Stimulated activated naive CD8-positive, alpha-beta T cell treated with anti-CD3 and anti-CD28 coated beads, Interleukin-15, Interleukin-2, amounts not matched to agents 100 U/mL and 50 U/mL, for 24 hours (primary cell): ENCODE measurements at regions not wholly inside any gene's neighbourhood (a gene's known extent, or its start where the extent isn't known, plus 50 kb on each side); places are given as distances from the start of the nearest gene placed in this dataset.

Experiments used
- ATAC-seq: fragments of 150-1000 bp; cut with Tn5 transposase; one replicate; pipeline ENCODE4 v1.10.0; 2021
- DNase-seq: peaks from one replicate; pipeline ENCODE4 v3.0.0; 2021

- DNase-seq (no peak), ATAC-seq (no peak)
These were observed 111.9 kb upstream of the CALN1 start for GRCh38 chr7:72524037-72524436.

DNA sequence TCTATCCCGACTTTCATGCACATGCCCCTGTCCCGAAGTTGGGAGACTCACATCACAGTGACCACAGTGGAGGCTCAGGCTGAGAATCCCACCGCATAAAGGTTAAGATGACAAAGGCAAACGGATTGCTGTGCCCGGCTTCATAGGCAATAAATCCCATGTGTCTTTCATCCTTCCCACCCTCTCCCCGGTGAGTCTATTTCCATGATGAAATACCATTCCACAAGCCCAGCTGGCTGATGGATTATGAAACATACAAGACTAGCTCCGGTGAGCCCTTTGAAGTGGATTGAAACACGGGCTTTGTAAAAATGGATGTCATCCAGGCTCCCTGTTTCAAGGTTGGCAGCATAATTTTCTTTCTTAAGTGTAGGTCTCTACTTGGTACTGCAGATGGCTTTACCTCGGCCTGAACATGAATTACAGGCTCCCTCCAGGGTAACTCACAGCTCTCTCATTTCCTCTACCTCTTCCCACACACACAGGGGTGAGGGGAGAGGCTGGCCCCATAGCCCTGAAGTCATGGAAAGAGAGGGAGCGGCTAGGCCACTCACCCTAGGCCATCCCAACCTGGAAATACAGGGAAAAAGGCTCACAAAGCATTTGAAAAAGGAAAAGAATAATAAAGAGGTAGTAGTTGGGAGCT is 92.0 kb upstream of the CALN1 start:
- DNase-seq (no peak), ATAC-seq (no peak)

GRCh38 chr7:72503644-72504043 is 91.5 kb upstream of the CALN1 start:
- DNase-seq (no peak), ATAC-seq (no peak)

- no peak for ATAC-seq
These were observed 82.7 kb upstream of the CALN1 start for GRCh38 chr7:72494807-72495206.

GRCh38 chr7:72493850-72494661 is 81.9 kb upstream of the CALN1 start:
- ATAC-seq (no peak), DNase-seq (peak; percentile 69)

More at GRCh38 chr7:72494807-72495206, 82.7 kb upstream of the CALN1 start:
- no peak for DNase-seq

DNA sequence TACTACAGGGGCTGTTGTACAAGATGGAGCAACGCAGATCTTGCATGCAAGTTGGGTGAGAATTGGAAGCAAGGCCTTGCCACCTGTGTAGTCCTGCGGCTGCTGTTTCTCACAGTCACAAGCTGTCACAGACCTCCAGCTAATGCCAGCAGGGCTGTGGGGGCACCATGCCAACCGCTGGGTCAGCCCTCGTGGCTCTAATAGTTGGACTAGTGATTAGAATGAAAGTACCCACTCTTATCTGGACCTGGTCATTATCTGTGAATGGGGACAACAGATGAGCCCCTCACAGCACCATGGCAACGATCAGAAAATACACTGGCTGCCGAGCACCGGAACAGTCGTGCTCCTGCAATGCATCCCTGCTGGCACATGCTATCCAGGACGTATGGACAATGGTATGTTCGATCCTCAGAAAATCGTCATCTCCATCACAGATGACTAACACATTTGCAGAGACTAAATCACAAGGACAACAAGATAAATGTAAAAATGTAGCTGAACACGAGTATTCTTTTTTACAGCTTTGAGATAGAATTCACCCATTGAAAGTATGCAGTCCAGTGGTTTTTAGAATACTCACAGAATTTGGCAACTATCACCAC is 80.4 kb upstream of the CALN1 start:
- DNase-seq: no peak
- ATAC-seq: no peak

- DNase-seq: no peak
- ATAC-seq: no peak
These were observed 78.2 kb upstream of the CALN1 start for GRCh38 chr7:72490301-72490700.

GRCh38 chr7:72481934-72482333 is 69.8 kb upstream of the CALN1 start:
- ATAC-seq (no peak), DNase-seq (no peak)

GRCh38 chr7:72476608-72477305 is 64.6 kb upstream of the CALN1 start:
- DNase-seq (no peak), ATAC-seq (no peak)

DNA sequence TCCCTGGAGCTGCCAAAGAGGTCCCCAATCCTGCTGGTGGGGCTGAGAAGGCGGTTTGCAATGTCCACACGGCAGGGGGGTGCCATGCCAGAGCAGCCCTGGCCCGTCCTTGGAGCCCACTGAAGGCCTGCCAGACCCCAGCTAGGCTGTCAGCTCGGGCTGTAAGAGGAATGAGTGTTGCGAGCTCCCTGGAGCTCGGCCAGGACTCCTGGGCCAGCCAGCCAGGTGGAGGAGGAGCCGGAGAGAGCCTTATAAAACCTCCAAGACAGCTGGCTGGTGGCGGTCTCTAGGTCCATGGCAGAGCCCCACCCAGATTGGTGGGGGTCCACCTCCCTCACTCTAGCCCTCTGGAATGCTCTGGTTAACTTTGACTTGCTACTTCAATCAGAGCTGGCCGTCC is 55.1 kb upstream of the CALN1 start:
- ATAC-seq: no peak
- DNase-seq: no peak

GRCh38 chr7:72466797-72467196 is 54.7 kb upstream of the CALN1 start:
- no peak for ATAC-seq
- no peak for DNase-seq

DNA sequence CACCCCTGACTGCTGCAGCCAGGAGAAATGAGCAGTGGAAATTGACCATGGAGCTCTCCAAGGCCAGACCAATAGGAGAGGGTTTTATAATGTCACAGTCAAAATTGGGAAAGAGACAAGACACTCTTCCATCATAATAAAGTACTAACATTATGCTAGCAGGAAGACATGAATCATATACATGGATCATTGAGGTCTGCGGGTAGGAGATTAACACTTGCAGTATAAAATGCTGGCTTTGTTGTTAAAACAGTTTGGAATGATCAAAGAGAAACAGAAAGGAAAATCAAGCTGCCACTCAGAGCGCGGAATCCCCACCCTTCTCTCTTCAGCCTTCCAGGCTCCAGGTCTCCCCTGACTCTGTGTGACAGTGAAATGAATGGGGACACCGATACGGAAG is 53.4 kb upstream of the CALN1 start:
- DNase-seq: no peak
- no peak for ATAC-seq

DNA sequence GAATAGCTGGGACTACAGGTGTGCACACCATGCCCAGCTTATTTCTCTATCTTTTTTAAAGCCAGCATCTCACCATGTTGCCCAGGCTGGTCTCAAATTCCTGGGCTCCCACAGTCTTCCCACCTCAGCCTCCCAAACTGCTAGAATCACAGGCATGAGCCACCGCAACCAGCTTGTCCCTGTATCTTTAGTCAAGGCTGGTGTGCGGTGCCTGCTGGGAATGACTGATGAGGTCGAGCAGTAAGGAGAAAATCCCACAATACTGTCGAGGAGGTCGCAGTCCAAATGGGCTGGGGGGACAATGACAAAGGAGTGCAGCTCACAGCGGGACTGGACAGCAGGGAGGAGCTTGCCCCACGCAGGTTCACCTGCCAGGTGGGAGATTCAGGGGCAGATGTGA is 50.2 kb upstream of the CALN1 start:
- DNase-seq: no peak
- no peak for ATAC-seq
